GM20000 (cell line): ENCODE measurements at regions not wholly inside any gene's neighbourhood (a gene's known extent, or its start where the extent isn't known, plus 50 kb on each side); places are given as distances from the start of the nearest gene placed in this dataset.
"Not testable (repeated sequence)": the region's sequence is repeated elsewhere in the genome, so short reads cannot be mapped to it uniquely, and the experiment has no call there.

Source experiments
- DNase-seq: peaks from one replicate; pipeline ENCODE4 v3.0.0; 2012; ENCODE audit warnings: low spot score
- CTCF ChIP-seq: IDR thresholded peaks from 2 replicates; pipeline ENCODE4 v1.5.1; 2012; ENCODE audit warnings: mild to moderate bottlenecking, control low read depth; ENCODE audit errors: extremely low read depth, missing control alignments

GRCh38 chr13:80906860-80907259, 565.9 kb upstream of the SPRY2 start:
- no peak for DNase-seq
- TF ChIP-seq CTCF = no peak

- DNase-seq = no peak
- no peak for TF ChIP-seq CTCF
Measured at GRCh38 chr13:80904386-80904785, 563.5 kb upstream of the SPRY2 start.

- TF ChIP-seq CTCF = no peak
- DNase-seq = no peak
Measured at GRCh38 chr13:80903911-80904310, 563.0 kb upstream of the SPRY2 start.

GRCh38 chr13:80901530-80901929, 560.6 kb upstream of the SPRY2 start:
- no peak for DNase-seq
- TF ChIP-seq CTCF = no peak

- no peak for TF ChIP-seq CTCF
- no peak for DNase-seq
Measured at GRCh38 chr13:80901111-80901510, 560.2 kb upstream of the SPRY2 start.

- no peak for TF ChIP-seq CTCF
- DNase-seq = no peak
Measured at GRCh38 chr13:80900561-80900960, 559.6 kb upstream of the SPRY2 start.

- not testable (repeated sequence) for DNase-seq
Measured at GRCh38 chr13:80897641-80898040, 556.7 kb upstream of the SPRY2 start.

GRCh38 chr13:80894917-80895316, 554.0 kb upstream of the SPRY2 start:
- no peak for DNase-seq
- TF ChIP-seq CTCF = no peak
